ENCODE measurements at regions not wholly inside any gene's neighbourhood (a gene's known extent, or its start where the extent isn't known, plus 50 kb on each side); places are given as distances from the start of the nearest gene placed in this dataset.

GRCh38 chrX:124606724-124607123 is 260.4 kb downstream of the SH2D1A start:
- DNase-seq (ENCODE audit: low read depth) = no peak
- Histone ChIP-seq H3K36me3 (ENCODE audit: control insufficient read depth, insufficient read depth, low read length, severe bottlenecking) (no peaks in the 10 kb centered on the region), H3K27me3 (replicated peaks; ENCODE audit: control insufficient read depth, insufficient read depth, low read length) (peaks cover 3% of the 10 kb centered on the region), H3K4me3 (ENCODE audit: low read length) (no peak overlapping the region), H3K9ac (ENCODE audit: low read length) (no peak overlapping the region), H3K9me3 (ENCODE audit: control insufficient read depth, low read length) (no peaks in the 10 kb centered on the region), H3K4me1 (ENCODE audit: control insufficient read depth, insufficient read depth, low read length) (no peaks in the 10 kb centered on the region)

DNA sequence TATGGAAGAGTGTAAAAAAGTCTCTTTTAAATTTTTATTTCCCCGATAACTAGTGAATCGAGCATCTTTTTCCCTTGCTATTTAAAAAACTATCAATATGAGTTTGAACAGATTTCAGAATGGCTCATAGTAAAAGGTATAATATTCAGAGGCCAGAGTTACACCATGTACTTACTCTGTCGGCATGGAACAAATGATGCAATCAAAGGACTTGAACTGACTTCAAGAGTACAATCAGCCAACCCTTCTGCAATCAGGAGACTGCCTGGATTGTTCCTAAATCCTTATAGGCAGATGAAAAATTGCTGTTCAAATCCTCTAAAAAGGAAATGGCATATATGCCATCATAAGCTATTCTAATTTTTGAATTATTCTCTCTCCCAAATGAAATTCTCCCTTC is 273.3 kb downstream of the SH2D1A start:
- Histone ChIP-seq H3K36me3 (ENCODE audit: control insufficient read depth, insufficient read depth, low read length, severe bottlenecking) (no peaks in the 10 kb centered on the region), H3K9me3 (ENCODE audit: control insufficient read depth, low read length) (no peaks in the 10 kb centered on the region), H3K27me3 (replicated peaks; ENCODE audit: control insufficient read depth, insufficient read depth, low read length) (no peaks in the 10 kb centered on the region), H3K4me3 (ENCODE audit: low read length) (no peak overlapping the region), H3K4me1 (ENCODE audit: control insufficient read depth, insufficient read depth, low read length) (peaks cover 4% of the 10 kb centered on the region), H3K9ac (ENCODE audit: low read length) (no peak overlapping the region)
- DNase-seq (ENCODE audit: low read depth) = peak; percentile 33

DNA sequence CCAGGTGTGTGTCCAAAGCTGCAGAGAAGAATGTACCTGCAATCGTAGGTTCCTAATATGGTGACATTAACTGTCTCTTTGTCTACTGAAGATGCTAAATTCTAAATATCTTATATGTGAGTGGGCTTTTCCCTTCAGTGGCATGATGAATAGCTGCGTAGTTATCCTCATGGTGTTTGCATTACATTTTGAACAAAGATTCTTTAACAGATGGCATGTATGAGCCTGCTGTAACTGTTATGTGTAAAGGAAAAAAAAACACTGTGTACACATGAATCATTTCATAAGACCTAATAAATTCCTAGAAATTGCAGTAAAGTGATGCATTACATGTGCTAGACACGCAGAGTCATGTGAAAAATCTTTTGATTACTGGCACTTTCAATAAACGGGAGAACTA is 288.0 kb downstream of the SH2D1A start:
- Histone ChIP-seq H3K27me3 (replicated peaks; ENCODE audit: control insufficient read depth, insufficient read depth, low read length) (no peaks in the 10 kb centered on the region), H3K9me3 (ENCODE audit: control insufficient read depth, low read length) (no peaks in the 10 kb centered on the region), H3K4me1 (ENCODE audit: control insufficient read depth, insufficient read depth, low read length) (no peaks in the 10 kb centered on the region), H3K36me3 (ENCODE audit: control insufficient read depth, insufficient read depth, low read length, severe bottlenecking) (no peaks in the 10 kb centered on the region), H3K9ac (ENCODE audit: low read length) (no peak overlapping the region), H3K4me3 (ENCODE audit: low read length) (no peak overlapping the region)
- DNase-seq (ENCODE audit: low read depth) = no peak

GRCh38 chrX:124641737-124642491 is 295.6 kb downstream of the SH2D1A start:
- Histone ChIP-seq H3K4me1 (ENCODE audit: control insufficient read depth, insufficient read depth, low read length) (no peaks in the 10 kb centered on the region), H3K4me3 (ENCODE audit: low read length) (no peak overlapping the region), H3K9ac (ENCODE audit: low read length) (no peak overlapping the region), H3K27me3 (replicated peaks; ENCODE audit: control insufficient read depth, insufficient read depth, low read length) (no peaks in the 10 kb centered on the region), H3K9me3 (ENCODE audit: control insufficient read depth, low read length) (no peaks in the 10 kb centered on the region), H3K36me3 (ENCODE audit: control insufficient read depth, insufficient read depth, low read length, severe bottlenecking) (no peaks in the 10 kb centered on the region)
- DNase-seq (ENCODE audit: low read depth) = no peak

DNA sequence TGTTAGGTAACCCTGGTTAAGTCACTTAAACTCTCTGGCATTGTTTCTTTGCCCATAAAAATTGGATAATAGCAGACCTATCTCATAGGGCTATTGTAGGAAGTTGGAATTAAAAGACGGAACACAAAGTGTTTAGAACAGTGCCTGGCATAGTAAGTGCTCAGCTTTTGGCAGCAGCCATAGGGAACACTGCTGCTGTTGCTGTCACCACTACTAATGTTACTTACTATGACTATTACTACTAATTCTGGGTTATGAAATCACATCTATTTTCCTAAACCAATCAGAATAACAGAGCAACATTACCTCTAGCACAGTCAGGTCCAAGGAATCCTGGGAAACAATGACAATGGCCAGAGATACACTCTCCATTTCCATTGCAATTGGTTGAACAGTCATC is 300.0 kb downstream of the SH2D1A start:
- DNase-seq (ENCODE audit: low read depth) = no peak

DNA sequence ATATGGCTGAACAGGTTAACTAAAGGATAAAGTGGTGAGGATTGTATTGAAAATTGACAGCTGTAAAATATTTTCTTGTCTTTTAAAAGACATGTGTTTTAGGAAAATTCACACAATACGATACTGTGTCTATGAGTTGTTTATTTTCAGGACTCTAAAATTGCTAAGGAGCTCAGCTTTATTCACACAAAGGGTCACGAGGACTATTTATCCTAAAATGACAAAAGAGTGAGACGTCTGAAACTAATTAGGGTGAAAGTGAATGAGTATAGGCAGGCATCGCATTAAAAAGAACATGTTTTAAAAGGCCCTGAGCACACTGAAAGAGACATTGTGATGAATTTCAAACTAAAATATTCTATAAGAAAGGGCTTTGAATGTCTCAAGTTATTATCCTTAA is 304.7 kb downstream of the SH2D1A start:
- no peaks in the 10 kb centered on the region for H3K9me3 ChIP-seq (ENCODE audit: control insufficient read depth, low read length)
- no peak for DNase-seq (ENCODE audit: low read depth)
- H3K36me3 ChIP-seq (ENCODE audit: control insufficient read depth, insufficient read depth, low read length, severe bottlenecking) = no peaks in the 10 kb centered on the region
- H3K27me3 ChIP-seq (replicated peaks; ENCODE audit: control insufficient read depth, insufficient read depth, low read length) = no peaks in the 10 kb centered on the region
- no peak overlapping the region for H3K9ac ChIP-seq (ENCODE audit: low read length)
- no peak overlapping the region for H3K4me3 ChIP-seq (ENCODE audit: low read length)
- no peaks in the 10 kb centered on the region for H3K4me1 ChIP-seq (ENCODE audit: control insufficient read depth, insufficient read depth, low read length)

More for the DNA sequence above, 300.0 kb downstream of the SH2D1A start:
- H3K36me3 ChIP-seq (ENCODE audit: control insufficient read depth, insufficient read depth, low read length, severe bottlenecking) = no peaks in the 10 kb centered on the region
- no peaks in the 10 kb centered on the region for H3K9me3 ChIP-seq (ENCODE audit: control insufficient read depth, low read length)
- no peaks in the 10 kb centered on the region for H3K4me1 ChIP-seq (ENCODE audit: control insufficient read depth, insufficient read depth, low read length)
- H3K27me3 ChIP-seq (replicated peaks; ENCODE audit: control insufficient read depth, insufficient read depth, low read length) = no peaks in the 10 kb centered on the region
- H3K9ac ChIP-seq (ENCODE audit: low read length) = no peak overlapping the region
- no peak overlapping the region for H3K4me3 ChIP-seq (ENCODE audit: low read length)

- no peaks in the 10 kb centered on the region for H3K36me3 ChIP-seq (ENCODE audit: control insufficient read depth, insufficient read depth, low read length, severe bottlenecking)
- DNase-seq (ENCODE audit: low read depth) = no peak
- no peaks in the 10 kb centered on the region for H3K4me1 ChIP-seq (ENCODE audit: control insufficient read depth, insufficient read depth, low read length)
- H3K9me3 ChIP-seq (ENCODE audit: control insufficient read depth, low read length) = no peaks in the 10 kb centered on the region
- H3K4me3 ChIP-seq (ENCODE audit: low read length) = no peak overlapping the region
- no peaks in the 10 kb centered on the region for H3K27me3 ChIP-seq (replicated peaks; ENCODE audit: control insufficient read depth, insufficient read depth, low read length)
- H3K9ac ChIP-seq (ENCODE audit: low read length) = no peak overlapping the region
These were observed 319.4 kb downstream of the SH2D1A start for GRCh38 chrX:124665621-124666400.

GRCh38 chrX:124679199-124679598 is 332.8 kb downstream of the SH2D1A start:
- no peak for DNase-seq (ENCODE audit: low read depth)
- H3K4me1 ChIP-seq (ENCODE audit: control insufficient read depth, insufficient read depth, low read length) = no peaks in the 10 kb centered on the region
- no peaks in the 10 kb centered on the region for H3K27me3 ChIP-seq (replicated peaks; ENCODE audit: control insufficient read depth, insufficient read depth, low read length)
- H3K4me3 ChIP-seq (ENCODE audit: low read length) = no peak overlapping the region
- H3K9ac ChIP-seq (ENCODE audit: low read length) = no peak overlapping the region
- no peaks in the 10 kb centered on the region for H3K36me3 ChIP-seq (ENCODE audit: control insufficient read depth, insufficient read depth, low read length, severe bottlenecking)
- no peaks in the 10 kb centered on the region for H3K9me3 ChIP-seq (ENCODE audit: control insufficient read depth, low read length)

DNA sequence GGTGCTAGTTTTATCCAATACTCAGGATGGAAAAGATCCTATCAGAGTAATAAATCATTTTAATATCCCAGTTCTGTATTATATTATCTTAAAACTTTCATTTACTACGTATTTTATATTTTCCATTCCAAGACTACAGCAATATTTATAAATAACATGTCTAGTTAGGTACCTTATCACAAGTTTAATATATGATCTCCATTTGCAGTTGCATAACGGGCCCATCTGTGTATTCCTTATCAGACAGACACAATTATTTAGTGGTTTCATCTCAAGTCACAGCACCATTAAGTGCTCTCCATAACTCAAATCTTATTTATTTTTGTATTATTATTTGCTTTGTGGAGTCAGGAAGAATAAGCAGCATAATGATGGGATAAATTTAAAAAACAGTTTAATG is 333.9 kb downstream of the SH2D1A start:
- H3K27me3 ChIP-seq (replicated peaks; ENCODE audit: control insufficient read depth, insufficient read depth, low read length) = no peaks in the 10 kb centered on the region
- no peaks in the 10 kb centered on the region for H3K36me3 ChIP-seq (ENCODE audit: control insufficient read depth, insufficient read depth, low read length, severe bottlenecking)
- H3K9ac ChIP-seq (ENCODE audit: low read length) = no peak overlapping the region
- H3K4me1 ChIP-seq (ENCODE audit: control insufficient read depth, insufficient read depth, low read length) = no peaks in the 10 kb centered on the region
- H3K9me3 ChIP-seq (ENCODE audit: control insufficient read depth, low read length) = peaks cover 8% of the 10 kb centered on the region
- DNase-seq (ENCODE audit: low read depth) = no peak
- H3K4me3 ChIP-seq (ENCODE audit: low read length) = no peak overlapping the region

DNA sequence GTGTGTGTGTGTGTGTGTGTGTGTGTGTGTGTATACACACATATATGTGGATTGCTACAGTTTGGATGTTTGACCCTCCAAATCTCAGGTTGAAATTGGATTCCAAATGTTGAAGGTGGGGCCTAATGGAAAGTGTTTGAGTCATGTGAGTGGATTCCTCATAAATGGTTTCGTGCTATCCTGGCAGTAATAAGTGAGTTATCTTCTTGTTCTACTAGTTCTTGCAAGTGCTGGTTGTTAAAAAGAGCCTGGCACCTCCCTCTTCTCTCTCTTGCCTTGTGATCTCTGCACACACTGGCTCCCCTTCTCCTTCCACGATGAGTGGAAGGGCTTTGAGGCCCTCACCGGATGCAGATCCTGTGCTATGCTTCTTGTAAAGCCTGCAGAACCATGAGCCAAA is 344.1 kb downstream of the SH2D1A start:
- peaks cover 3% of the 10 kb centered on the region for H3K9me3 ChIP-seq (ENCODE audit: control insufficient read depth, low read length)
- H3K4me1 ChIP-seq (ENCODE audit: control insufficient read depth, insufficient read depth, low read length) = no peaks in the 10 kb centered on the region
- no peak overlapping the region for H3K9ac ChIP-seq (ENCODE audit: low read length)
- H3K4me3 ChIP-seq (ENCODE audit: low read length) = no peak overlapping the region
- H3K27me3 ChIP-seq (replicated peaks; ENCODE audit: control insufficient read depth, insufficient read depth, low read length) = no peaks in the 10 kb centered on the region
- no peak for DNase-seq (ENCODE audit: low read depth)
- H3K36me3 ChIP-seq (ENCODE audit: control insufficient read depth, insufficient read depth, low read length, severe bottlenecking) = no peaks in the 10 kb centered on the region

GRCh38 chrX:124699876-124700275 is 353.5 kb downstream of the SH2D1A start:
- no peak overlapping the region for H3K4me3 ChIP-seq (ENCODE audit: low read length)
- no peaks in the 10 kb centered on the region for H3K36me3 ChIP-seq (ENCODE audit: control insufficient read depth, insufficient read depth, low read length, severe bottlenecking)
- no peaks in the 10 kb centered on the region for H3K9me3 ChIP-seq (ENCODE audit: control insufficient read depth, low read length)
- H3K9ac ChIP-seq (ENCODE audit: low read length) = no peak overlapping the region
- no peak for DNase-seq (ENCODE audit: low read depth)
- H3K27me3 ChIP-seq (replicated peaks; ENCODE audit: control insufficient read depth, insufficient read depth, low read length) = no peaks in the 10 kb centered on the region
- H3K4me1 ChIP-seq (ENCODE audit: control insufficient read depth, insufficient read depth, low read length) = no peaks in the 10 kb centered on the region

Measured in adipocyte (in vitro differentiated cells).